ENCODE measurements at regions not wholly inside any gene's neighbourhood (a gene's known extent, or its start where the extent isn't known, plus 50 kb on each side); places are given as distances from the start of the nearest gene placed in this dataset.

GRCh38 chrX:7789200-7789599, 53.8 kb upstream of the VCX start:
- no peaks in the 10 kb centered on the region for H3K4me1 Mint-ChIP-seq (ENCODE audit: unreplicated experiment)
- TF ChIP-seq CTCF (IDR thresholded peaks at IDR 0.05), result no peak
- no peaks in the 10 kb centered on the region for H3K36me3 Mint-ChIP-seq (ENCODE audit: unreplicated experiment)
- H3K27me3 Mint-ChIP-seq (ENCODE audit: unreplicated experiment), result no peaks in the 10 kb centered on the region
- no peak for DNase-seq (ENCODE audit: extremely low spot score, unreplicated experiment)
- no peak overlapping the region for H3K4me3 Mint-ChIP-seq (ENCODE audit: unreplicated experiment)
- peaks cover 32% of the 10 kb centered on the region for H3K9me3 Mint-ChIP-seq (ENCODE audit: unreplicated experiment)
- no peak overlapping the region for H3K27ac Mint-ChIP-seq (ENCODE audit: unreplicated experiment)

- Mint-ChIP-seq H3K27ac (ENCODE audit: unreplicated experiment) (no peak overlapping the region), H3K36me3 (ENCODE audit: unreplicated experiment) (no peaks in the 10 kb centered on the region), H3K9me3 (ENCODE audit: unreplicated experiment) (peaks cover 35% of the 10 kb centered on the region), H3K4me3 (ENCODE audit: unreplicated experiment) (no peak overlapping the region), H3K4me1 (ENCODE audit: unreplicated experiment) (no peaks in the 10 kb centered on the region), H3K27me3 (ENCODE audit: unreplicated experiment) (no peaks in the 10 kb centered on the region)
- no peak for TF ChIP-seq CTCF (IDR thresholded peaks at IDR 0.05)
- DNase-seq (ENCODE audit: extremely low spot score, unreplicated experiment), result no peak
Observed at GRCh38 chrX:7788334-7788733, 54.6 kb upstream of the VCX start.

- H3K36me3 Mint-ChIP-seq (ENCODE audit: unreplicated experiment), result no peaks in the 10 kb centered on the region
- no peak overlapping the region for H3K4me3 Mint-ChIP-seq (ENCODE audit: unreplicated experiment)
- no peaks in the 10 kb centered on the region for H3K27me3 Mint-ChIP-seq (ENCODE audit: unreplicated experiment)
- TF ChIP-seq CTCF (IDR thresholded peaks at IDR 0.05), result no peak
- no peak overlapping the region for H3K27ac Mint-ChIP-seq (ENCODE audit: unreplicated experiment)
- no peak for DNase-seq (ENCODE audit: extremely low spot score, unreplicated experiment)
- no peaks in the 10 kb centered on the region for H3K4me1 Mint-ChIP-seq (ENCODE audit: unreplicated experiment)
- peaks cover 32% of the 10 kb centered on the region for H3K9me3 Mint-ChIP-seq (ENCODE audit: unreplicated experiment)
Observed at GRCh38 chrX:7787714-7788113, 55.3 kb upstream of the VCX start.

GRCh38 chrX:7784580-7784979, 58.4 kb upstream of the VCX start:
- Mint-ChIP-seq H3K27me3 (ENCODE audit: unreplicated experiment) (no peaks in the 10 kb centered on the region), H3K9me3 (ENCODE audit: unreplicated experiment) (peaks cover 28% of the 10 kb centered on the region), H3K27ac (ENCODE audit: unreplicated experiment) (no peak overlapping the region), H3K36me3 (ENCODE audit: unreplicated experiment) (no peaks in the 10 kb centered on the region), H3K4me1 (ENCODE audit: unreplicated experiment) (no peaks in the 10 kb centered on the region), H3K4me3 (ENCODE audit: unreplicated experiment) (no peak overlapping the region)
- DNase-seq (ENCODE audit: extremely low spot score, unreplicated experiment), result no peak
- TF ChIP-seq CTCF (IDR thresholded peaks at IDR 0.05), result no peak

- Mint-ChIP-seq H3K27me3 (ENCODE audit: unreplicated experiment) (no peaks in the 10 kb centered on the region), H3K9me3 (ENCODE audit: unreplicated experiment) (peaks cover 14% of the 10 kb centered on the region), H3K36me3 (ENCODE audit: unreplicated experiment) (no peaks in the 10 kb centered on the region), H3K4me1 (ENCODE audit: unreplicated experiment) (no peaks in the 10 kb centered on the region), H3K4me3 (ENCODE audit: unreplicated experiment) (no peak overlapping the region), H3K27ac (ENCODE audit: unreplicated experiment) (no peak overlapping the region)
- no peak for TF ChIP-seq CTCF (IDR thresholded peaks at IDR 0.05)
- DNase-seq (ENCODE audit: extremely low spot score, unreplicated experiment), result no peak
Observed at GRCh38 chrX:7779644-7780043, 63.3 kb upstream of the VCX start.
